Activated naive CD4-positive, alpha-beta T cell treated with anti-CD3 and anti-CD28 coated beads, Interleukin-2, amount 50 U/mL, for 72 hours (primary cell): ENCODE measurements at regions not wholly inside any gene's neighbourhood (a gene's known extent, or its start where the extent isn't known, plus 50 kb on each side); places are given as distances from the start of the nearest gene placed in this dataset.

Experiments used
- ATAC-seq, 2 donors: fragments of 150-1000 bp; cut with Tn5 transposase; 2 replicates each; pipeline ENCODE4 v1.10.0; 2021; ENCODE audit warnings: mild to moderate bottlenecking in 2 of 2, moderate library complexity in 2 of 2
- DNase-seq, 2 donors: peaks; one replicate each; pipeline ENCODE4 v3.0.0; 2021 to 2022; ENCODE audit warnings: low spot score in 2 of 2
- H3K27ac Mint-ChIP-seq, 2 donors: one replicate each; pipeline ENCODE4 v1.8.0; 2022; ENCODE audit warnings: mild to moderate bottlenecking in 2 of 2, mixed read lengths in 2 of 2
- H3K36me3 Mint-ChIP-seq, 2 donors: one replicate each; pipeline ENCODE4 v1.8.0; 2022; ENCODE audit warnings: mixed read lengths in 2 of 2
- H3K9me3 Mint-ChIP-seq, 2 donors: one replicate each; pipeline ENCODE4 v1.8.0; 2022; ENCODE audit warnings: mixed read lengths in 2 of 2

DNA sequence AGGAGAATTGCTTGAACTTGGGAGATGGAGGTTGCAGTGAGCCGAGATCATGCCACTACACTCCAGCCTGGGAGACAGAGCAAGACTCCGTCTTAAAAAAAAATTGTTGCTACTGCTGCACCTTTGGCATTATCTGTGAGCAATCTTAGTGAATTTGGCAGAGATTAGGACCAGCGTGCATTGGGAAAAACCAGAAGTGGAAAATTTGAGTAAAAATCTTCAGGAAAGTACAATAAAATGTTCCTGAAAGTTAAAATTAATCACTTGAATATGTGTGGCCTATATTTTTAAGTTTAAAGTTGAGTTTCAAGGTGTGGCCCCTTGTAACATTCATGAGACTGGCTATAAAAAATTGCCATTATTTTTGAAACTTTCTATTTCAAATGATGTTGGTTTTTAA is 85.1 kb downstream of the SPRY1 start:
- ATAC-seq (no peak), DNase-seq (no peak)
- no peak overlapping the region for H3K27ac Mint-ChIP-seq

DNA sequence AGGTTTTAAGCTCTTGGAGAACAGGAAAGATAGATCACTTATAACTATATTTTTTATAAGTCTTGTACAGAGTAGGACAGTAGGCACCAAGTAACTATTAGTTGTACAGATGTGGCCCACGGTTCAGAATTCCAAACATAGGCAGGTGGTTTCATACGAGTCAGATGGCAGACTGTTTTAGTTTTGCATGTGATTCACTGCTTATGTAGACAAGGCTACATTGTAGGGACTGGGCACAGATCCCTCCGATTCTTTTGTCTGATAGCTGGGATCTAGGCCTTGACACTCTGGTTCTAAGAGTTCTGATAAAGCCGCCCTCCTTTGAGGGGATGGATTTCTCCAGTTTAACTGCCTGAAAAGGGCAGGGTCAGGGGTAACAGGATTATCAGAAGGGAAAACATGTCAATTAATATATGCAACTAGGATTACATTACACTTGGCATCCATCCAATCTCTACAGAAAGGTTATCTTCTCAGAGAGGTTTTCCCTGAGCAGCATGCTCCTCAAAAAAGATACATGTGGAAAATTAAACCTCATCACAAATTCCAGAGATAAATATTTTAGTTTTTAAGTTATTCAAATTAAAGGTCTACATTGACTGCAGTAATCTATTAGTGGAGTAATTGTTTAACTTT is 87.8 kb downstream of the SPRY1 start:
- Mint-ChIP-seq H3K36me3 (no peaks in the 10 kb centered on the region), H3K9me3 (peaks cover 0 to 5% of the 10 kb centered on the region in 2 donors), H3K27ac (no peak overlapping the region)
- no peak for DNase-seq
- ATAC-seq: no peak

More for the DNA sequence above, 85.1 kb downstream of the SPRY1 start:
- H3K9me3 Mint-ChIP-seq: peaks cover 0 to 4% of the 10 kb centered on the region in 2 donors
- no peaks in the 10 kb centered on the region for H3K36me3 Mint-ChIP-seq

DNA sequence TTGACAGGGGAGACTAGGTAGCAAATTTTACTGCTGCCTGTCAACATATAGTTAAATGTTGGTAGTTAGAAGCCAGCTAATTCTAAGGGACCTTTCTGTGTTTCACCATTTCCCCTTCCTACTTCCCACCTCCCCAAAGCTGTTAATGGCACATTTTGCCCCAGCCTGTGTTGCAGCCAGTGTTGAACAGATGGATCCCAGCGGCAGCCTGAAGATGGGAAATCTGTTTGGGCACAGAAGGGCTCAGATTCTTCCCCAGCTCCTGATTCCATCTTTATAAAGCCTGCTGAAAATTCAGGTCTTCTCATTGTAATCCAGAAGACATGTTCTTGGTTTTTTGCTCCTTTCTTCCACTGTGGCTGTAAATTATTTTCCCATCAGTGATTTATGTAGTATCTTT is 89.0 kb downstream of the SPRY1 start:
- Mint-ChIP-seq H3K27ac (no peak overlapping the region), H3K9me3 (peaks cover 0 to 5% of the 10 kb centered on the region in 2 donors), H3K36me3 (no peaks in the 10 kb centered on the region)
- DNase-seq (no peak), ATAC-seq (no peak)

DNA sequence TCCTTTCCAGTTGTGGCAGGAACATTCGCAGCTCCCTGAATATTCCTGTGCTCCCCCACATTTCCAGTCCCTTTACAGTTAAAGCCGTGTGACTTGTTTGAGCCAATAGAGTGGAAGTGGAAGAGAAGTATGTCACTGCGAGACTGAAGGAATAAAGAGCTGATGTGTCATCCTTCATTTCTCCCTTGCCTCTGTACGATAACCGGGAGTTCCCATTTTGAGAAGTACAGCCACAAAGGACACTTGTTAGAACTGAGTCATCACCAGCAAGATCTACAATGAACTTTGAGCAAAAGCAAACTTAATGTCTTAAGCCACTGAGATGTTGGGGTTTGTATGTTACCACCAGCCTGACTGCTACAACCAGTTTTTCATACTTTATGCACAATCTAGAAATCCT is 92.3 kb downstream of the SPRY1 start:
- ATAC-seq (peak; percentile 98), DNase-seq (no peak)
- Mint-ChIP-seq H3K27ac (no peak overlapping the region), H3K36me3 (no peaks in the 10 kb centered on the region), H3K9me3 (peaks cover 0 to 5% of the 10 kb centered on the region in 2 donors)

DNA sequence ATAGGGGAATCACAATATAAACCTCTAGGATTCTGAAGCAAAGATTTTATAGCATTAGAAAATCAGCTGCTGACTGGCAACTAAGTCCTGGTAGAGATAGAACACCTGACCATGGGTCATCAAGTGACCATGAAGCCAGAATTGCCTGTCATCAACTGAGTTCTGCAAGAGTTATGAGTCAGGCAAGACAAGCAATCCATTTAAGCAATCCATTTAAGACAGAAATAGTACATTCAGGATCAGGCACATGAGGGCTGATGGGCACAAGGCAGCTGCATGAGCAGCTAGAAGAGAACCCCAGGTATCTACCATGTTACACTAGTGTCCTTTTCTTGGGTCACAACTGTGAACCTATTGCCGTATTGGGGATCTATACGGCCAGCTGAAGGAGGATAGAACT is 98.9 kb downstream of the SPRY1 start:
- Mint-ChIP-seq H3K36me3 (peaks cover 0 to 8% of the 10 kb centered on the region in 2 donors), H3K27ac (no peak overlapping the region), H3K9me3 (peaks cover 0 to 2% of the 10 kb centered on the region in 2 donors)
- ATAC-seq (no peak), DNase-seq (no peak)

DNA sequence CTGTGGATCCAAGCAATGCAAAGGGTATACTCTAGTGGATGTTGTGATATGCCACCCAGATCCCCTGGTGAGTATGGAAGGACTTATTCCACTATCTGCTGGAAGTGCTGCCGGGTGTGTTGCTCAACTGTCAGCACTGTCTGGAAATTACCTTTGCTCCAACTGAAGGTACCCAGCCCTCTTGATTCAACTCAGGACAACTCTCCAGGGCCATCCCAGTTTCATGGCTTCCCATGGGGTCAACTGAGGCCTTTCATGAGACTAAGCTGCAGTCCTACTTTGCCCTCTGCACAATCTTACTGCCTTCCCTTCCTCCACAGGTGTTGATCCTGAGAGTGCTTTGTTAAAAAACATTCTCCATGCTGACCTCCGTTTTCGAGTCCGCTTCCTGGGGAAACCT is 99.8 kb downstream of the SPRY1 start:
- ATAC-seq: no peak
- peaks cover 0 to 9% of the 10 kb centered on the region in 2 donors for H3K9me3 Mint-ChIP-seq
- peaks cover 0 to 10% of the 10 kb centered on the region in 2 donors for H3K36me3 Mint-ChIP-seq
- DNase-seq: no peak
- no peak overlapping the region for H3K27ac Mint-ChIP-seq

DNA sequence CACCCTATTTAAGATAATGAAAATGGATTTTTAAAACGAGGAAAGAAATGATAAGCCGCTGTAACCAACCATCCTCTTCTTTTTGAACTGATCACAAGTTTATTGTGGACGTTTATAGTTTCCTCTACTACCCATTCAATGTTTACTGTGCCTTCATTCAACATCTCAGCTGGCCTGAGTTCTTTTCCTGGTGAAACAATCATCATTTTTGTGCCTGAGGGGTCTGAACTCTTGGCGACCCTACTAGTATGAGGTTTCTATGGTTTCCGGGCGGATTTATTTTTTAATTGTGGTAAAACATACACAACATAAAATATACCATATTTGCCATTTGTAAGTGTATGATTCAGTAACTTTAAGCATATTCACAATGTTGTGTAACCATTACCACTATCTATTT is 100.7 kb downstream of the SPRY1 start:
- DNase-seq (no peak), ATAC-seq (no peak)
- Mint-ChIP-seq H3K9me3 (peaks cover 0 to 15% of the 10 kb centered on the region in 2 donors), H3K27ac (no peak overlapping the region), H3K36me3 (peaks cover 0 to 10% of the 10 kb centered on the region in 2 donors)

DNA sequence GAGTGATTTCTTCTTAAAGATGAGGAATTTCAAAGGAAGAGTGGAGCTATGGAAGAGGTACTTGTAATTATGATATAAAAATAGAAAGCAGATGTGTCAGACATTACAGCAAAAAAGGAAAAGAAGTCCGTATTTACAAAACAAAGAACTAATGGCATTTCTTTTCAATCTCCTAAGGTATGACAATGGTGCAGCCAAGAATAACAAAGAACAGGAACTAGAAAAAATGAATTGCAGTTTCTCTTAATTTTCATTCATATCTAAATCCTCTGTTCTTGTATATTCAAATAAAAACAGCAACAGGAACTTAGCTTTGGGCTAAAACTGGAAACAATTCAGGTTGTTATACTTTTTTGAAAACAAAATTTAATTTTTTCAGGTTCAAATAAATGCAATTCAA is 105.1 kb downstream of the SPRY1 start:
- ATAC-seq (no peak), DNase-seq (no peak)
- Mint-ChIP-seq H3K9me3 (peaks cover 0 to 15% of the 10 kb centered on the region in 2 donors), H3K27ac (no peak overlapping the region), H3K36me3 (peaks cover 0 to 19% of the 10 kb centered on the region in 2 donors)

DNA sequence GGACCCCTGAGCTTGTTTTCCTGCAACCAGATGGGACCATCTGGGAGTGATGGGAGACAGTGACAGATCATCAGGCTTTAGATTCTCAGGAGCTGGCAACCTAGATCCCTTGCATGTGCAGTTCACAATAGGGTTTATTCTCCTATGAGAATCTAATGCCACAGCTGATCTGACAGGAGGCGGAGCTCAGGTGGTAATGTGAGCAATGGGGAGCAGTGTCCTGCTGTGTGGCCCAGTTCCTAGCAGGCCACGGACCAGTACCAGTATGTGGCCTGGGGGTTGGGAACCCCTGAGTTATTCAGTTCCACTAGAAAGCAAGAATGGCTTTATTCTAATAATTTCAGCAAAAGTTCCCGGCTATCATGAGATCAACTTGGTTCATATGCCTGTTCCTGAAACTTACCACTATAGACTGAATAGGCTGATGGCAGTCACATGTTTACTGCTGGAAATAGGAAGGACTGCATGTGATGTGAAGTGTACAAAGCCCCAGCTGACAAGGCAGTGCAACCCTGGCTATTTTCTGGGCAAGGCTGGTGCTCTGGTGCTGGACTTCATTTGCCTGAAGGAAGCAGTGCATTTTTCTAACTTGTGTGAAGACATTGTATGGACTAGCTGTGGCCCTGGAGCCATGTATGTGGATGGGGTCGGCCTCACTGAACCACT is 107.2 kb downstream of the SPRY1 start:
- no peak overlapping the region for H3K27ac Mint-ChIP-seq
- DNase-seq (no peak), ATAC-seq (no peak)
- H3K9me3 Mint-ChIP-seq: peaks cover 0 to 15% of the 10 kb centered on the region in 2 donors
- peaks cover 0 to 21% of the 10 kb centered on the region in 2 donors for H3K36me3 Mint-ChIP-seq

DNA sequence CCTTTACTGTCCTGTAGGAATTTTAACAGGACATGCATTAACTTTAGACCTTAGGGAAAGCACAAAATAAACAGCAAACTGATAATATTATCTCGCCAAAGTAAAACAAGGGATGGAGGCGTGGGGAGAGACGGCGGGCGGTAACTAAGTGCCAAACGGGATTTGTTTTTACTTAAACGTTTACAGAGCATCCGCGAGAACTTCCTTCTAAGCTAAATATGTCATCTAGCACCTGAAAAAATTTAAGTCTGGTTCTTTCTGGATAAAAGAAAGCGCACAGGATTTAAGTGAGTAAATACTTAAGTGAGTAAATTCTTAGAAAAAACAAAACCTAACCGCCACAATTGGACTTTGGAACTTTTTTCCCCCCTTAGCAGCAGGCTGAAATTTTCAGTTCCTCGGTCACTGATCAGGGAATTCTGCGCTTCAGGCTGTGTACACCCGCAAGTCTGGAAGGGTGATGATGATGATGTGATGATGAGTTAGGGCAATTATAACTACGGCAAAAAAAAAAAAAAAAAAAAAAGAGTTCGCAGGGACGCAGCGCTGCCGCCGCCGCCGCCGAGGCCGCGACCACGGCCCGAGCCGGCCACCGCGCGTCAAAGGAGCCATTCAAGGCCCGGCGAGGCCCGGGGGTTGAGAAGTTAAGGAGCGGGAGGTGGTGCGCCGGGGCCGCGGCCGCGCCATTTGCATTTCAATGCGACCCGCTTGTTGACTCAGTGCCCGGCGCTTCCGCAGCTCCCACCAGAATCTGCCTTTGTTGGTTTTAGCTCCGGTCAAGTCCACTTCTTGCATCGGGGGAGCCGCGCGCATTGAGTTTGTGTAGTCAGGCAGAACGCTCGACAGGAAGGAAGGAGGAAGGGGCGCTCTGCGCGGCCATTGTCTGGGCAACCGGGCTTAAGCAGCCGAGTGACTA is 108.8 kb downstream of the SPRY1 start:
- DNase-seq (peak in 1 of 2 donors; percentile 11), ATAC-seq (peak; percentile 64 to 65)
- peaks cover 0 to 14% of the 10 kb centered on the region in 2 donors for H3K9me3 Mint-ChIP-seq
- H3K27ac Mint-ChIP-seq: peak overlapping the region in 1 of 2 donors; percentile 44
- H3K36me3 Mint-ChIP-seq: peaks cover 0 to 18% of the 10 kb centered on the region in 2 donors

DNA sequence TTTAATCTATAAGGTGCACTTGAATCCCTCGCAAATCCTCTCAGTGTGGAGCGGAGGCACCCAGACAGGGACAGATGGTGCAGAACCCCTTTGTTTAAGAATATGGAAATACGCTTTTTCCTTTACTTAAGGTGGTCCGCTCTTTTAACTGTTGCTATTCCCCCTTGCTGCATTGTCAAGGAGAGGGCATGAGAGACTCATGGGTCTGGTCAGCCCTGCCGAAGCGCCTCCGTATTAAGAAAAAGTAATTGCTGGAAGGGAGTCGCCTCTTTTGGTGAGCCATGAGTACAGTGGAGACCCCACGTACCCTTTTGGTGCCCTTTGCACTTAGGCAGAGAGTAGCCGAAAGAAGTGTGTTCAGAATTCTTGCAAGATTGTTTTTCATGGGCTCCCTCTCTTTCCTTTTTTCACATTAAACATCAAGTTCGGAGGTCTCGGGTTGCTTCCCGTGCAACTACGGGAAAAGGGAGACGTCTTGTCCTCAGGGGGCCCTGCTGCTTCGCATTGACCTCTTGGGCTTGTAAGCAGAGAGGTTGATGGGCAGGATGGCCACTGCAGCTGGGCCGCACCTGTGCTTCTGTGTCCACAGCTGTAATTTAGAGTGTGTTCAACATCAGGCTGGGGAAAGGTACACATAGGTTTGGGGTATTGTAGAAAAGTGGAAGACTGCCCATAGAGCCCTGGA is 109.6 kb downstream of the SPRY1 start:
- ATAC-seq: no peak
- Mint-ChIP-seq H3K36me3 (peaks cover 0 to 14% of the 10 kb centered on the region in 2 donors), H3K9me3 (peaks cover 0 to 7% of the 10 kb centered on the region in 2 donors), H3K27ac (peak overlapping the region in 1 of 2 donors; percentile 44)
- DNase-seq: no peak

DNA sequence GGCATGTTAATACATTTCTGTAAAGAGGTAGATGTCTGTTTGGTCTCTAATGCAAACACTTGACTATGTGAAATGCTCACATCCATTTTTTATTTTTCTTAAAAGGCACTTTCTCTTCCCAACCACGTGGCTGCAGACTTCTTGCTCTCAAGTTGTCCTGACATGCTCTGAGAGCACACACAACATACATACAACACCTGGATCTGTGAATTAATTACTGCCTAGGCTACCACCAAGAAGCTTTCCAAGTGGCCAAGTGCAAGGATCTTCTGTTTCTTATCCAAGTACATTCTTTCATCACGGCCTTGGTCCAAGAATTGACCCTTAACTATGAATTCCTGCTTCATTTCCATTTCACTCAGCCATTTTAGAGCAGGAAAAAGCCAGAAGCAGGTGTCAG is 110.8 kb downstream of the SPRY1 start:
- ATAC-seq (no peak), DNase-seq (no peak)
- Mint-ChIP-seq H3K9me3 (no peaks in the 10 kb centered on the region), H3K36me3 (peaks cover 0 to 14% of the 10 kb centered on the region in 2 donors), H3K27ac (no peak overlapping the region)

DNA sequence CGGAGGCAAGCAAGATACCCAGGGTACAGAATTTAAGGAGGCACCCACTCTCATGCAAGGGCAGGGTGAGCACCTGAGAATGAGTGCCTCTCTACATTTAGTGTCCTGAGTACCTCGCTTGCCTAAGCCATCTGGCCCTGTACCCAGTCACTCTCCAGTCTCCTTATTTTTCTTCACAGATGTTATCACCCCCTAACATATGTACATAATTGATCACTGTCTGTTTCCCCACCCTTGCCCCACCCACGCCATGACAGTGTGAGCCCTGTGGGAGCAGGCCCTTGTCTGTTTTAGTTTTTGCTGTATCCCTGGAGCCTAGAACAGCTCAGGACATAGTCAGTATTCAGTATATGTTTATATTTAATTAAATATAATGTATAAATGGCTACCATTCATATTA is 113.6 kb downstream of the SPRY1 start:
- peaks cover 0 to 12% of the 10 kb centered on the region in 2 donors for H3K36me3 Mint-ChIP-seq

DNA sequence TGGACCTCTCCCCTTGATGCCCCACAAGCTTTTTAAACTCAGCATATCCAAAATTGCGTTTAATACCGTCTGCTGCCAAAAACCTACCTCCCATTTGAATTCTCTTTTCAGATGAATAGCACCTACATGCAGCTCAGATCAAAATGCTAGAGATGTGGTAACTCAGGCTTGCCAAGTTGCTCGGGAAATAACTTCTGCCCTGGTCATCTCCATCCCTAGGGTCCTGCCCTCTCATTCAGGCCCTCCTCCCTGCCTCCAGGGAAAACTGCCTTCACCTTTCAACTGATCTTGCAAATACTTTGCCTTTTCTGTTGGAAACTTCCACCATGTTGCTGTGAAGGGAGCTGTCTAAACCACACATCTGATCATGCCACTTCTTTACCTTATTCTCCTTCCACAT is 114.1 kb downstream of the SPRY1 start:
- H3K27ac Mint-ChIP-seq: no peak overlapping the region
- H3K9me3 Mint-ChIP-seq: no peaks in the 10 kb centered on the region
- ATAC-seq (no peak), DNase-seq (no peak)
- H3K36me3 Mint-ChIP-seq: peaks cover 0 to 8% of the 10 kb centered on the region in 2 donors

More for the DNA sequence above, 113.6 kb downstream of the SPRY1 start:
- H3K27ac Mint-ChIP-seq: no peak overlapping the region
- ATAC-seq (no peak), DNase-seq (no peak)
- no peaks in the 10 kb centered on the region for H3K9me3 Mint-ChIP-seq

DNA sequence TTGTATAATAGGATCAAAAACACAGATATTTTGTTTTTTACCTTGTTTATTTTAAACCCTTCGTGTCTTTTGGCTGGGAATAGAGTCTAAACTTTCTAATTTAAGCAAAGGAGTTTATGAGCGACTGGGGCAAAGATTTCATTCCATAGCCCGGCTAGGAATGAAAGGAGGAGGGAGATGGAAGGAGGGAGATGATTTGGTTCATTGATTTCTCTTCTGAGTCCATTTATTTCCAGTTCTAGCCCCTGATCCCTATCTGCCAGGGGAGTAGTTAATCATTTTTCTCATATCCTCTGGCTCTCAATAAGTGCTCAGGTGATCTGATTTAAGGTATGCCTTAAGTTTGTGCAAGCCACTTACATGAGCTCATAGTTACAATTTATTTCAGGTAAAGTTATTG is 120.0 kb downstream of the SPRY1 start:
- Mint-ChIP-seq H3K36me3 (no peaks in the 10 kb centered on the region), H3K9me3 (no peaks in the 10 kb centered on the region)
- DNase-seq: no peak

DNA sequence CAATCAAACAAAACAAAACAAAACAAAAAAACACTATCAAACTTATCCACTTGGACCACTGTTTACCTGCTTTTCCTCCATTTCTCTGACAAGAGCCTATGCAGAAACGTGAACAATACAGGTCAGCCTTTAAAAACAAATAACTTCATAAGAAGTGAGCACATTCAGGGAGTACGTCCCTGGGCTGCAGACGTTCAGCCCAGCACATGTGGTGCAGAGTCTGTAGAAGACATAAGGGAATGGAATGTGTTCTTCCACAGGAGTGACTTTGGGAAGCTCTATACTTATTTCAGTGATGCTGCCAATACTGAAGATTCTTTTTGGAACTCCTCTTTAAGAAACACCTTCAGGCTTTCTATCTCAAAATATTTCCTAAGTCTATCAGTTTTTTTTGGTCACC is 120.6 kb downstream of the SPRY1 start:
- DNase-seq: no peak
- no peak for ATAC-seq
- Mint-ChIP-seq H3K36me3 (no peaks in the 10 kb centered on the region), H3K9me3 (no peaks in the 10 kb centered on the region), H3K27ac (no peak overlapping the region)

More for the DNA sequence above, 120.0 kb downstream of the SPRY1 start:
- no peak for ATAC-seq
- no peak overlapping the region for H3K27ac Mint-ChIP-seq
